SW 1271 (cell line): ENCODE measurements at regions not wholly inside any gene's neighbourhood (a gene's known extent, or its start where the extent isn't known, plus 50 kb on each side); places are given as distances from the start of the nearest gene placed in this dataset.
"Not testable (repeated sequence)": the region's sequence is repeated elsewhere in the genome, so short reads cannot be mapped to it uniquely, and the experiment has no call there.

Experiments
- DNase-seq, 2 experiments: peaks; one replicate each; lab custom pipeline; 2025; lab: John Stamatoyannopoulos, UW

DNA sequence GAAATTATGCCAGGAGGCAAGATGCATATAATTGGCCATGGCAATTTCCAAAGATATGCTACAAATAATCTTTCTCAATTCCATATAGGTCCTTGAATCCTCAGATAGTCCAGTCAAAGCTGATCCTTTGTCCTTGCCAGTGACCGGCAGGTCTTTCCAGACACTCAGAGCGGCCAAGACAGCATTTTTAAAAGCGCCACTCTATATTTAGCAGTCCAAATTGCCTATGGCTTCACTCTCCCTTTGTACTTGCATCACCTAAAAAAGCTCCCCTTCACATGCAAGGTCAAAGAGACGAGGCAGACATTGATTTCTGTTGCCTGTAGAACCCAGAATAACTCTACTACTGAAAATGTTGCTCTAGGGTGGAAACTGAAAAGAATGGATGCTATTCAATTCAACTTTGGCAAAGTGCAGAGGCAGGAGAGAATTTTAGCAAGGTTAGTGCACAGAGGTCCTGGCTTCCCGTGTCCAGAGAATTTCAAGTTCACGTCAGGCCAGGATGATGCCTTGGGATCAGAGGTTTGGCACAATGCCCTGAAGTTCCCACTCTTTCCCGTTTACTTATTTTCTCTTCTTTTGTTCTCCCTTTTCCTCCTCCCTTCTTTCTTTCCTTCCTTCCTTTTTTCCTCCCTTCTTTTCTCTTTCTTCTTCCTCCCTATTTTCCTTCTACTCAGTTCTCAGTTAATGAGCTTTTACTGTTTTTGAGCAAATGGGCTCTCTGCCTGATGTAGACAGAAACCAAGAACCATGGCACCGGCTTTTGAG is 108.5 kb downstream of the KCNK1 start:
- no peak for DNase-seq

DNA sequence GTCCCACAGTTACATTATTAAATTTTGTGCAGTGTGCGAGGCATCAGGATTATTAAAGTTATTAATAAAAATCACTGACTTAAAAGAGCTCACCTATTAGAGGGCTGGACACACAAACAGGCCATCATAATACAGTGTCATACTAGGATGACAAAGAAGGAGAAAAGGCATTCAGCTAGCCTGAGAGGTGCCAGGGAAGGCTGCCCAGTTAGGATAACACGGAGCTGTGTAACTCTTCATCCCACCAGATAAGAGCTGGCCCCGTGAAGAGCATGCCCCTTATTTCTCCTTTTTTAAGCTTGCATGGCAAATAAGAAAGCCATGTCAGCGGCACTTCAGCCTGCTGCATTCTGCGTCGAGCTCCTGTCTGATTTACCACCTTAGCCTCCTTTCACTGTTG is 109.5 kb downstream of the KCNK1 start:
- DNase-seq = no peak

DNA sequence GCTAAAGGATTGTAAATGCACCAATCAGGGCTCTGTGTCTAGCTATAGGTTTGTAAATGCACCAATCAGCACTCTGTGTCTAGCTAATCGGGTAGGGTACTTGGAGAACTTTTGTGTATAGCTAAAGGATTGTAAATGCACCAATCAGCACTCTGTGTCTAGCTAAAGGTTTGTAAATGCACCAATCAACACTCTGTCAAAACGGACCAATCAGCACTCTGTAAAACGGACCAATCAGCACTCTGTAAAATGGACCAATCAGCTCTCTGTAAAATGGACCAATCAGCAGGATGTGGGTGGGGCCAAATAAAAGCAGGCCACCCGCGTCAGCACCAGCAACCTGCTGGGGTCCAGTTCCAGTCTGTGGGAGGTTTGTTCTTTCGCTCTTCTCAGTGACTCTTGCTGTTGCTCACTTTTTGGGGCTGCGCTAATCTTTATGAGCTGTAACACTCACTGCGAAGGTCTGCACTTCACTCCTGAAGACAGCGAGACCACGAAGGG is 110.3 kb downstream of the KCNK1 start:
- not testable (repeated sequence) for DNase-seq

DNA sequence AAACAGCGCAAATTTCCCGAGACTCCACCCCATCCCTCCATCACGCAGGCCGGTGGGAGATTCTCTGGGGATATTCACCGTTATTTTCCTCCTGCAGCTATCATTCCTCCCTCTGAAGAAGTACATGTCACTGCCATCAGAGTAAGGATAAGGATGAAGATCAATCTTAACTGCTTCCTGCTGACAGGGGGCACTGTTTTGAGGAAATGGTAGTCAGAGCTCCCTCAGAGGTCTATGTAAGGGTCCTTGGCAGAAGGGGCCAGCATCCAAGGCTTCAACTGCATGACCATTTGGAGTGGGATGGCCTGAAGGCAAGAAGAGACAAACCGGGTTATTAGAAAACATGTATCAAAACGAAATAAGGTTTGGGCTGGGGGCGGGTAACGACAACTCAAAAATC is 111.5 kb downstream of the KCNK1 start:
- no peak for DNase-seq

DNA sequence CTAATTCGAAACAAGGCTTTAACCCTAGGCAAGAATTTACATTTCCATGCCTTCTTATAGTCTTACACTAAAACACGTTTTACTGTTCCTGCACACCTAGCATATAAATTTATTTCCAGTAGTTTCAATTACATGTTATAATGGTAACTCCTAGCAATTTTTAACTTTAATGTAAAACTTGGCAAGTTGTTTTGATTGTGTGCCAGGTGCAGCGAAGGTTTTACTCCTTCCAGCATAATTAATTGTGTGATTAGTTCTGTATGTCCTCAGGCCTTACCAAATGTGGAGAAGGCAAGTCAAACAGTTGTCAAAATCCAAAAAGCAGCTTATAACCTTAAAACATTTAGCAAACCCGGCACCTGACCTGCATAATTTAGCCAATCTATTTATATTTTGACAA is 114.8 kb downstream of the KCNK1 start:
- DNase-seq = no peak

DNA sequence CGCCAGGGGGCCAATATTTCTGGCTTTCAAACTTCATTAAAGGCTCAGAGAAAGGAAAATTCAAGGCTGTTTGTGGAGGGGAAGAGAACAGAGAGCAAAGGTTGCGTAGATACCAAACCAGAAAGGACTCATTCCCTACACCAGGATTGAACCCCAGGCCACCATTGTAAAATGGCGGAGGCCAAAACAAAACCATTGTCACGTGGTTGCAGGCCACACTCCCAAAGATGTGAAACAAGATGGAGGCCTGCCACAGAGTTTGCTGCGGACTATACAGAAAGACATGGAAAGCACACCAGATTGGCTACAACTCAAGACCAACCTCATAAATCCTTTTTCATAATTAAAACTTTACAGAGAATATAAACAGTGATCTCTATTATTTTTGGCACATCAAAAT is 116.5 kb downstream of the KCNK1 start:
- no peak for DNase-seq

DNA sequence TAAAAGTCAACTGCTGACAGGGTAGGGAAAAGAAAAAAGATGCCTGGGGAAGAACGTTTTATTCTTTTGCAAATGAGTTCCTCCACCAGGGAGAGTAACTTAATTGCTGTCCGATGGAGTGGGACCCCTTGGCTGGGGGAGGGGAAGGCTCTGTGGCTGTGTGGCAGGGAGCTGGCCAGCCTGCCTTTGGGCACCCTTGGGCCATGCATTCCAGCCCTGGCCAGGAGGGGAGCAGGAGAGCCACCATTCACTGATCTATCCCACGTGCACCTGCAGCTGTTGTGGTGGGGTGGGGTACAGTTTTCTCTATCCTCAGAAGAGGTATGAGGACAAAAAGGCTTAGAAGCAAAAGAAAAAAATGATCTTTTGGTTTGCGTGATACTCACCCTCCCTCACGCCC is 116.9 kb downstream of the KCNK1 start:
- no peak for DNase-seq

DNA sequence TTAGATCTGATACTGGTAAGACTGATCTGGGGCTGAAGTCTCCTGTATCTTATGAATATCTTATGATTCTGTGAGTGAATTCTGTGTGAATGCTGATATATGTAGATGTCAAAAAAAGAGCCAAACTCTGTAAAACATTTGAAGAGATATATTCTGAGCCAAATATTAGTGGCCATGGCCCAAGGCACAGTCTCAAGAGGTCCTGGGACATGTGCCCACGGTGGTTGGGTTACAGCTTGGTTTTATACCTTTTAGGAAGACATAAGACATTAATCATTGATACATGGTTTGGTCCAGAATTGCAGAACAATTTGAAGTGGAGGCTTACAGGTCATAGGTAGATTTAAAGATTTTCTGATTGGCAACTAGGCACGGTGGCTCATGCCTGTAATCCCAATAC is 118.3 kb downstream of the KCNK1 start:
- DNase-seq = no peak

DNA sequence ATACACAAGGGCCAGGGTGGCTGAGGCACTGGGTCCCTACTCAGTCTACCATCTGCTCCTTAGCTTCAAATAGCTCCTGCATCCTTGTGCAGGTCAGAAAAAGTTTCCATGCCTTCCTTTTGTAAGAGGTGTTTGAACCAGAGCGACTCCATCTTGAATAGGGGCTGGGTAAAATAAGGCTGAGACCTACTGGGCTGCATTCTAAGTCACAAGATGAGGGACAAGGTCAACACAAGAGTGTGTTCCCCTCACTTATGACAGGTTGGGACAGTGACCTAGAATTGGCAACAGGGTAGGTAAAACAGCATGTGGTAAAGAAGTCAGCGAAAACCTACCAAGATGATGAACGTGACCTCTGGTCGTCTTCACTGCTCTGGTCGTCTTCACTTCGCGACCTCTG is 120.5 kb downstream of the KCNK1 start:
- no peak for DNase-seq

DNA sequence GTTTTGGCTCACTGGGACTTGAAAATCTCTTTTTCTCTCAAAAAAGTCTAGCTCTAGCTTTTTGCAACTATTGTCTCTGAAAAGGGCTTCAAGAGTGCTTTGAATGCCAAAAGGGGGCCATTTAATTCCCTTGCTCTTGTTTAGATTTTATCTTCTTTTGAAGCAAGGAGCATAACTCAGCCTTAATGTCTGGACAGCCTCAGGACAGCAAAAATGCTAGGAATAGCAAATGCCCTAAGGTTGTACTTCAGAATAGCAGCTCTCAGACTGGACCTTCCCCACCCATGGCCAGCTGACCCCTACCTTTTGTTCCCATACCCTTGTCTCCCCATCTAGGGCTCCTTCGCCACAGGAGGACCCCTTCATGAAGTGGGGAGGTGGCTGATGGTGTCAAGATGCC is 121.4 kb downstream of the KCNK1 start:
- DNase-seq = no peak

DNA sequence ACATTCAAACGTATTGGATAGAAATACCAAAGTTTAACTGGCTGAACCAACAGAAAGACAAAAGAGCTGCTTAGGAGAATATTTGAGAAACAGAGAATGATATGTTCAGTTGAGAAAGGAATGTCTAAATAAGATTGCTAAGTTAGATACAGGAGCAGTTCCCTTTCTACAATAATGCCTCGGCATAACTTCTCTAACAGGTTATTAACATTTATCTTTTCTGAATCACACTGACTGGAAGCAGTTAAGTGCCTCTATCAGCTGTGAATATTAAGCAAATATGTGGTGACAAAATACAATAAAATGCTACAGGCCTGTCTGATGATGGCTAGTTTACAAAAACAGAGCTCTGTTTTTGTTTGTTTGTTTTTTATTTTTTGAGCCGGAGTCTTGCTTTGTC is 121.9 kb downstream of the KCNK1 start:
- no peak for DNase-seq

DNA sequence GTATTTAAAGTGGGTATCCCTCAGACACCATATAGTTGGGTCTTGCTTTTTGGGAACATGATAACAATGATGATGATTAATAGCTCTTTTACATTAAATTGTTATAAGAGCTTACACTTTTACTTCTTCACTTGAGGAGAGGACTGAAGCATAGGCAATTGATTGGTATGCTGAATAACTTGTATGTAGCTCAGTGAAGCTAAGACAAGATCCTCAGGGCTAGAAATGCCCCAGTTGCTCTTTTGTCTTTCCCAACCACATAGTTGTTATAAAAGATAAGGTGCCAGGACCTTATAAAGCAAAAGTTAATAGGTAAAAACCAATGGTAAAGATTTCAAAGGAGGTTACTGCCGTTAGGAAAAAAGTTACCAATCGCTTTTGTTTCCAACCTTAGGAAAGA is 123.4 kb downstream of the KCNK1 start:
- DNase-seq = no peak

DNA sequence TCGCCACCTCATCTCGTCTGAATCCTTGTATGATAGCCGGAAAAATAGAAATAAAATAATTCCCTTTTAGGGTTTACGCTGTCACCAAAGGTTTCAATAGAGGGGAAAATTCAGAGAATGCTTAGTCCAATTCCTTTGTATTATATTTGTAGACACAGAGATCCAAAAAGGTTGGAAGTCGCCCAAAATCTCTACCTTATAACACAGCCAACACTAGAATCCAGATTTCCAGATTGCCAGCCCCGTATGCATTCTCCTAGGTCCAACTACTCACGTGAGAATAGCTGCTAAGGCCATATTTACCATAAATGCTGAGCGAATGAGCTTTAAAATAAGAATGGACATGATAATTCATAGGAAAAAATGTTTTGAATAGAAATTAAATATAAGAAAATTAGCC is 124.5 kb downstream of the KCNK1 start:
- no peak for DNase-seq

DNA sequence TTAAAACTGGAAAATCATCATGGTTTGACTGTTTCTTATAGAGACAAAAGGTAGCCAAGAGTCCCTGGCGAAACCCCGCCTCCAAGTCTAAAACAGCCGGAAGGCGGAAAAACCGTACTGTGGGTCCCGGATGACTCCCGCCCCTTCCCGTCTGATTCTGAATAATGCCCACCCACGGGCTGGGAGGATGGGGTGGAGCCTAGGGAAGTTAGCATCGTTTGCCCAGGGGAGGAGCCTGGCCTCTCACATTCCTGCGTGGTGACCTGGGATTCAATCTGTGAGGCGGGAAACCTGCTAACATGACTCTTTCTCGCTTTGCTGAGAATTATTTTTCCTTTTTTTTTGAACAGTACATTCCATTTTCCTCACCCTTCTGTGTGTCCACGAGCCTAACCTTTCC is 124.9 kb downstream of the KCNK1 start:
- no peak for DNase-seq

DNA sequence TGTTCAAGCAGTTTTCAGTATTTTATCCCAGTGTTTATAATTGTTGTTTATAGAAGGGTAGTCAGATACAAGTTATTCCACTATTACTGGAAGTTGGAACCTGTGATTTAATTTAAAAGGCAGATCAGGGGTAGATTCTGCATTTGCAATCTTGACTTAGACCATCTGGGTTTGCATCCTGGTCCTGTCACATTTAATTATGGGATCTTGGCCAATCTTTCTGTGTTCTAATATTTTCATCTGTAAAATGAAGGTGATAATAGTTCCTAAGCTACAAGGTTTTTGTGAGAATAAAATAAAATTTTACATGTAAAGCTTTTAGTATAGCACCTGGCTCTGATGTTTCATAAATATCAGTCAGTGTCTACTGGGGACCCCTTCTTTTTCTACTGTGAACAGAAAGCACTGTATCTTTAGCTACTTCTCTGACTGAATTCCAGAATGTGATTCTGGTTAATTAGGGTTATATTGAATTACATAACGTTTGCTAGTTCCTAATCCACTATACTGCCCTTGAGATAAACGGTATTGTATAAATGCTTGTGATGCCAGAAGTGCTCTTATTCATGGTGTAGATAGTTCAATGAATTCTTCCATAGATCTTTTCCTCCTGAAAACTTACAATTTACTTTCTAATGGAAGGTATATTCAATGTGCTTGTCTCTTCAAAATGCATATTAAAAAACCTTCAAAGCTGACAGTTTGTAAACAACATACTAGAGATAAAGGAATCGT is 131.0 kb downstream of the KCNK1 start:
- DNase-seq = no peak

DNA sequence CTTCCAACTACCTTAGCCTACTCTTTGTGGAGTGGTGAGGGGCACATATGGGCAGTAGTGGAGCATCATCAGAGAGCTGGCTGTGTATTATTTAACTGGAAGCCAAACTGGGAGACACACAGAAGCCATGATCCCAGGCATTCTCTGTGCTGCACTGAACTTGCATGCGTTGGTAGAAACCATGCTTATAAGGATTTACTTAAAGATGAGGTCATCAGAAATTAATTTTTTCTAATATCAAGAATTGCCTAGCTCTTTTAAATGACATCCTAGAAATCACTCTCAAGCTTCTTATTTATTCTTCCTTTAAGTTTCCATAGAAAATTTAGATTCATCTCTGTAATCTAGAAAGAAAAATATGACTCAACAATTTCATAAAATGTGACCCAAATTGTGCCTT is 136.2 kb downstream of the KCNK1 start:
- DNase-seq = no peak

DNA sequence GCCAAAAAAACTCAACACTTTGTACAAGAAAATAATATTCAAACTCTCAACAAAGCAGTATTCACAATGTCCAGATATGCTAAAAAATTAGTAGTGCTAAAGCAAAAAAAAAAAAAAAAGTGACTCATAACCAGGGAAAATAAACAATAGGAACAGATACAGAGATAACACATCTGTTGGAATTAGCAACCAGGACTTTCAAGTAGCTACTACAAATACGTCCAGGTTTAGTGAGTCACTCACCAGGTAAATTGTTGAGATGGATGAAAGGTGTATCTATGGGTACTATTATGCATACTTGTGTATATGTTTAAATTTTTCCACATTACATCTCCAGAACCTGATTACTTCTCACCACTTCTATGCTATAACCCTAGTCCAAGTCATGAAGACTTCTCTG is 144.8 kb upstream of the SLC35F3 start:
- no peak for DNase-seq

DNA sequence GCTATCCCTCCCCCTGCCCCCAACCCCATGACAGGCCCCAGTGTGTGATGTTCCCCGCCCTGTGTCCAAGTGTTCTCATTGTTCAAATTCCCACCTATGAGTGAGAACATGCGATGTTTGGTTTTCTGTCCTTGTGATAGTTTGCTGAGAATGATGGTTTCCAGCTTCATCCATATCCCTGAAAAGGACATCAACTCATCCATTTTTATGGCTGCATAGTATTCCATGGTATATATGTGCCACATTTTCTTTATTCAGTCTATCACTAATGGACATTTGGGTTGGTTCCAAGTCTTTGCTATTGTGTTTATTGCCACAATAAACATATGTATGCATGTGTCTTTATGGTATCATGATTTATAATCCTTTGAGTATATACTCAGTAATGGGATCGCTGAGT is 140.2 kb upstream of the SLC35F3 start:
- not testable (repeated sequence) for DNase-seq

DNA sequence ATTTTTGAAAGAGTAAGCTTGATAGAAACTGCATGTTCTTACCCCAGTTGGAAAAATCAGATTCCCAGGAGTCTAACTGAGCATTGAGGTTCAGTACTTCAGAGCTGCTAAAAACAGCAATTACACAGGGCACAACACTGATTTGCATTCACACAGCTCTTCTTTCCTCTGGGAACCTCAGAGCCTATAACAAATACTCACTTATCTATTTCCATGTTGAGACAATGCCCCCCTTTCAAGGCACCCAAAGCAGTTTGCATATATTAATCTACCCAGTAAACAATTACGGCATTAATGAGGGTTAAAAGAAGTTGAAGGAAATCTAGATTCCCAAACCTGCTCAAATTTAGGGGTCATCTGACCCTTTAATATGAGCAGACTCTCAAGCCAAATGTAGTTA is 126.9 kb upstream of the SLC35F3 start:
- DNase-seq = no peak

DNA sequence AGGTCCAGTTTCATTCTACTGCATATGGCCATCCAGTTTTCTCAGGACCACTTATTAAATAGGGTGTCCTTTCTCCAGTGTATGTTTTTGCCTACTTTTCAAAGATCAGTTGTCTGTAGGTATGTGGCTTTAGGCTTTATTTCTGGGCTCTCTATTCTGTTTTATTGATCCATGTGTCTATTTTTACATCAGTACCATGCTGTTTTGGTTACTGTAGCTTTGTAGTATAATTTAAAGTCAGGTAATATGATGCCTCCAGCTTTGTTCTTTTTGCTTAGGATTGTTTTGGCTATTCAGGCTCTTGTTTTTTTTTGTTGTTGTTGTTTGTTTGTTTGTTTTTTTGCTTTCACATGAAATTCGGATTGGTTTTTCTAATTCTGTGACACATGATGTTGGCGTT is 124.4 kb upstream of the SLC35F3 start:
- DNase-seq = no peak

DNA sequence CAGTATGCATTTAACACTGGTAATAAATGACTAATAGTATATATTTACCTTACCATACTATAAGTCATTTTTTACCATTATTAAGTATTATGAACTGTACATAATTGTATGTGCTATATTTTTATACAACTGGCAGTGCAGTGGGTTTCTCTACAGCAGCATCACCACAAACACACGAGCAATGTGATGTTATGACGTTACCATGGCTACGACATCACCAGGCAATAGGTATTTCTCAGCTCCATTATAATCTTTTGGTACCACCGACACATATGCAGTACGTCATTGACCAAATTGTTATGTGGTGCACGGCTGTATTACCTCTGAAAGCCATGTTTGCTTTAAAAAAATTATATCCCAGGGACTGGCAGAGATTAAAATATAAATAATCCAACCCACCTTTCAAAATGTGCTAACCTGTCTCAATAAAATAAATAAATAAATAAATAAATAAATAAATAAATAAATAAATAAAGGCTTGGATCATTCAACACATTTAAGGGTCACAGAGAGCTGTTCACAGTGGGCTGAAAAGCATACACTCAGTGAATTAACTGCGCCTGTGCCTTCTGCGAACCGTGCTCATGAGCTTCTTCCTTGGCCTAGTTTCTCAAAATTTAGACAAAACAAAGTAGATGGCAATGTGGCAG is 121.4 kb upstream of the SLC35F3 start:
- no peak for DNase-seq

DNA sequence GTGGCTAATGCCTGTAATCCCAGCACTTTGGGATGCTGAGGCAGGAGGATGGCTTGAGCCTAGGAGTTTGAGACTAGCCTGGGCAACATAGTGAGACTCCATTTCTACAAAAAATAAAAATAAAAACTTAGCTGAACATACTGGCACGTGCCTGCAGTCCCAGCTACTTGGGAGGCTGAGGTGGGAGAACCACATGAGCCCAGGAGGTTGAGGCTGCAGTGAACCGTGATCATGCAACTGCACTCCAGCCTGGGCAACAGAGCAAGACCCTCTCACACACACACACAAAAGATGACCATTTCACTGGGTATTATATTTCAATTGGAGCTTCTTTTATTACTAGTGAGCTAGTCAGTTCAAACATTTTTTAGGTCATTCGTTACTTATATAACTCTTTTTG is 116.9 kb upstream of the SLC35F3 start:
- no peak for DNase-seq

DNA sequence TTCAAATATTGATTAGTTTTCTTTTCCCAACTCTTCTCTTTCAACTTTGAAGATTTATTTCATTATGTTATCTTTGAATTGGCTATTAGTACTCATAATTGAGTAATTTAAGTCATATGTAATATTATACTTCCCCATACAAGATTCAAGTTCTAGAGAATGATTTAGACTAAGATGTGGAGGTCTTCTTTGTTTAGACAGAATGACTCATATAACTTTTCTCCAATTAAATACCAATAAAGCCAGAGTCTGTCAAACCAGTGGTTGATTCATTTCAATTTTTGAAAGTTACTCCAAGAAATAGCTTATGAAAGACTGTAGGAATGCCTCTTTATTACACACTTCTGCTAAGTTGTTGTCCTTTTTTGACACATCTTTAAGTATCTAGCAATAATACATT is 115.8 kb upstream of the SLC35F3 start:
- DNase-seq = no peak
